ENCODE measurements at regions not wholly inside any gene's neighbourhood (a gene's known extent, or its start where the extent isn't known, plus 50 kb on each side); places are given as distances from the start of the nearest gene placed in this dataset.

GRCh38 chr4:124505211-124505610, 207.3 kb downstream of the ANKRD50 start:
- no peaks in the 10 kb centered on the region for H3K27me3 ChIP-seq (ENCODE audit: control insufficient read depth in 1 of 2, insufficient read depth in 2 of 2, low read length in 2 of 2)
- H3K27ac ChIP-seq (ENCODE audit: low read depth in 2 of 2, low read length in 1 of 2) = no peak overlapping the region
- no peaks in the 10 kb centered on the region for H3K9me3 ChIP-seq (ENCODE audit: control insufficient read depth in 2 of 2, insufficient read depth in 1 of 2, low read depth in 1 of 2, low read length in 1 of 2)
- no peaks in the 10 kb centered on the region for H3K36me3 ChIP-seq (ENCODE audit: control insufficient read depth in 2 of 2, insufficient read depth in 2 of 2, low read length in 1 of 2)
- no peak overlapping the region for H3K4me3 ChIP-seq (ENCODE audit: low read depth in 1 of 2, low read length in 2 of 2)
- 62 to 87% methylated on average over 2 of the region's 2 CpGs for WGBS, 2 donors
- no peaks in the 10 kb centered on the region for H3K4me1 ChIP-seq (ENCODE audit: control insufficient read depth in 2 of 2, insufficient read depth in 2 of 2, low read length in 1 of 2)

GRCh38 chr4:124509151-124509550, 203.4 kb downstream of the ANKRD50 start:
- Histone ChIP-seq H3K4me1 (ENCODE audit: control insufficient read depth in 2 of 2, insufficient read depth in 2 of 2, low read length in 1 of 2) (no peaks in the 10 kb centered on the region), H3K36me3 (ENCODE audit: control insufficient read depth in 2 of 2, insufficient read depth in 2 of 2, low read length in 1 of 2) (no peaks in the 10 kb centered on the region), H3K27ac (ENCODE audit: low read depth in 2 of 2, low read length in 1 of 2) (no peak overlapping the region), H3K9me3 (ENCODE audit: control insufficient read depth in 2 of 2, insufficient read depth in 1 of 2, low read depth in 1 of 2, low read length in 1 of 2) (no peaks in the 10 kb centered on the region), H3K4me3 (ENCODE audit: low read depth in 1 of 2, low read length in 2 of 2) (no peak overlapping the region), H3K27me3 (ENCODE audit: control insufficient read depth in 1 of 2, insufficient read depth in 2 of 2, low read length in 2 of 2) (no peaks in the 10 kb centered on the region)
- WGBS, 2 donors = 66 to 86% methylated on average over 2 of the region's 2 CpGs

- Histone ChIP-seq H3K4me3 (ENCODE audit: low read depth in 1 of 2, low read length in 2 of 2) (no peak overlapping the region), H3K27ac (ENCODE audit: low read depth in 2 of 2, low read length in 1 of 2) (no peak overlapping the region), H3K9me3 (ENCODE audit: control insufficient read depth in 2 of 2, insufficient read depth in 1 of 2, low read depth in 1 of 2, low read length in 1 of 2) (no peaks in the 10 kb centered on the region), H3K4me1 (ENCODE audit: control insufficient read depth in 2 of 2, insufficient read depth in 2 of 2, low read length in 1 of 2) (no peaks in the 10 kb centered on the region), H3K36me3 (ENCODE audit: control insufficient read depth in 2 of 2, insufficient read depth in 2 of 2, low read length in 1 of 2) (no peaks in the 10 kb centered on the region), H3K27me3 (ENCODE audit: control insufficient read depth in 1 of 2, insufficient read depth in 2 of 2, low read length in 2 of 2) (no peaks in the 10 kb centered on the region)
- 82 to 89% methylated on average over 2 of the region's 2 CpGs for WGBS, 2 donors
Measured at GRCh38 chr4:124514588-124514987, 197.9 kb downstream of the ANKRD50 start.

GRCh38 chr4:124515591-124515990, 196.9 kb downstream of the ANKRD50 start:
- Histone ChIP-seq H3K4me3 (ENCODE audit: low read depth in 1 of 2, low read length in 2 of 2) (no peak overlapping the region), H3K9me3 (ENCODE audit: control insufficient read depth in 2 of 2, insufficient read depth in 1 of 2, low read depth in 1 of 2, low read length in 1 of 2) (no peaks in the 10 kb centered on the region), H3K4me1 (ENCODE audit: control insufficient read depth in 2 of 2, insufficient read depth in 2 of 2, low read length in 1 of 2) (no peaks in the 10 kb centered on the region), H3K36me3 (ENCODE audit: control insufficient read depth in 2 of 2, insufficient read depth in 2 of 2, low read length in 1 of 2) (no peaks in the 10 kb centered on the region), H3K27ac (ENCODE audit: low read depth in 2 of 2, low read length in 1 of 2) (no peak overlapping the region), H3K27me3 (ENCODE audit: control insufficient read depth in 1 of 2, insufficient read depth in 2 of 2, low read length in 2 of 2) (no peaks in the 10 kb centered on the region)
- 79 to 87% methylated on average over 1 of the region's 1 CpG for WGBS, 2 donors

- WGBS, 2 donors = 83 to 86% methylated on average over 1 of the region's 1 CpG
- Histone ChIP-seq H3K27ac (ENCODE audit: low read depth in 2 of 2, low read length in 1 of 2) (no peak overlapping the region), H3K4me3 (ENCODE audit: low read depth in 1 of 2, low read length in 2 of 2) (no peak overlapping the region), H3K4me1 (ENCODE audit: control insufficient read depth in 2 of 2, insufficient read depth in 2 of 2, low read length in 1 of 2) (no peaks in the 10 kb centered on the region), H3K9me3 (ENCODE audit: control insufficient read depth in 2 of 2, insufficient read depth in 1 of 2, low read depth in 1 of 2, low read length in 1 of 2) (no peaks in the 10 kb centered on the region), H3K27me3 (ENCODE audit: control insufficient read depth in 1 of 2, insufficient read depth in 2 of 2, low read length in 2 of 2) (no peaks in the 10 kb centered on the region), H3K36me3 (ENCODE audit: control insufficient read depth in 2 of 2, insufficient read depth in 2 of 2, low read length in 1 of 2) (no peaks in the 10 kb centered on the region)
Measured at GRCh38 chr4:124519196-124519595, 193.3 kb downstream of the ANKRD50 start.

GRCh38 chr4:124523816-124524215, 188.7 kb downstream of the ANKRD50 start:
- no peaks in the 10 kb centered on the region for H3K4me1 ChIP-seq (ENCODE audit: control insufficient read depth in 2 of 2, insufficient read depth in 2 of 2, low read length in 1 of 2)

GRCh38 chr4:124525524-124525923, 187.0 kb downstream of the ANKRD50 start:
- Histone ChIP-seq H3K36me3 (ENCODE audit: control insufficient read depth in 2 of 2, insufficient read depth in 2 of 2, low read length in 1 of 2) (no peaks in the 10 kb centered on the region), H3K4me3 (ENCODE audit: low read depth in 1 of 2, low read length in 2 of 2) (no peak overlapping the region), H3K4me1 (ENCODE audit: control insufficient read depth in 2 of 2, insufficient read depth in 2 of 2, low read length in 1 of 2) (no peaks in the 10 kb centered on the region), H3K9me3 (ENCODE audit: control insufficient read depth in 2 of 2, insufficient read depth in 1 of 2, low read depth in 1 of 2, low read length in 1 of 2) (no peaks in the 10 kb centered on the region), H3K27me3 (ENCODE audit: control insufficient read depth in 1 of 2, insufficient read depth in 2 of 2, low read length in 2 of 2) (no peaks in the 10 kb centered on the region), H3K27ac (ENCODE audit: low read depth in 2 of 2, low read length in 1 of 2) (no peak overlapping the region)
- WGBS, 2 donors = 94 to 98% methylated on average over 4 of the region's 4 CpGs

More at GRCh38 chr4:124523816-124524215, 188.7 kb downstream of the ANKRD50 start:
- H3K9me3 ChIP-seq (ENCODE audit: control insufficient read depth in 2 of 2, insufficient read depth in 1 of 2, low read depth in 1 of 2, low read length in 1 of 2) = no peaks in the 10 kb centered on the region
- H3K27me3 ChIP-seq (ENCODE audit: control insufficient read depth in 1 of 2, insufficient read depth in 2 of 2, low read length in 2 of 2) = no peaks in the 10 kb centered on the region
- H3K36me3 ChIP-seq (ENCODE audit: control insufficient read depth in 2 of 2, insufficient read depth in 2 of 2, low read length in 1 of 2) = no peaks in the 10 kb centered on the region
- no peak overlapping the region for H3K27ac ChIP-seq (ENCODE audit: low read depth in 2 of 2, low read length in 1 of 2)
- no peak overlapping the region for H3K4me3 ChIP-seq (ENCODE audit: low read depth in 1 of 2, low read length in 2 of 2)

- Histone ChIP-seq H3K27me3 (ENCODE audit: control insufficient read depth in 1 of 2, insufficient read depth in 2 of 2, low read length in 2 of 2) (no peaks in the 10 kb centered on the region), H3K27ac (ENCODE audit: low read depth in 2 of 2, low read length in 1 of 2) (no peak overlapping the region), H3K36me3 (ENCODE audit: control insufficient read depth in 2 of 2, insufficient read depth in 2 of 2, low read length in 1 of 2) (no peaks in the 10 kb centered on the region), H3K4me1 (ENCODE audit: control insufficient read depth in 2 of 2, insufficient read depth in 2 of 2, low read length in 1 of 2) (no peaks in the 10 kb centered on the region), H3K4me3 (ENCODE audit: low read depth in 1 of 2, low read length in 2 of 2) (no peak overlapping the region), H3K9me3 (ENCODE audit: control insufficient read depth in 2 of 2, insufficient read depth in 1 of 2, low read depth in 1 of 2, low read length in 1 of 2) (no peaks in the 10 kb centered on the region)
- 23 to 31% methylated on average over 2 of the region's 2 CpGs for WGBS, 2 donors
Measured at GRCh38 chr4:124526331-124526730, 186.2 kb downstream of the ANKRD50 start.

GRCh38 chr4:124526769-124527168, 185.8 kb downstream of the ANKRD50 start:
- H3K36me3 ChIP-seq (ENCODE audit: control insufficient read depth in 2 of 2, insufficient read depth in 2 of 2, low read length in 1 of 2) = no peaks in the 10 kb centered on the region
- no peaks in the 10 kb centered on the region for H3K4me1 ChIP-seq (ENCODE audit: control insufficient read depth in 2 of 2, insufficient read depth in 2 of 2, low read length in 1 of 2)
- H3K4me3 ChIP-seq (ENCODE audit: low read depth in 1 of 2, low read length in 2 of 2) = no peak overlapping the region
- WGBS, 2 donors = 41 to 56% methylated on average over 4 of the region's 4 CpGs
- H3K27ac ChIP-seq (ENCODE audit: low read depth in 2 of 2, low read length in 1 of 2) = no peak overlapping the region
- no peaks in the 10 kb centered on the region for H3K27me3 ChIP-seq (ENCODE audit: control insufficient read depth in 1 of 2, insufficient read depth in 2 of 2, low read length in 2 of 2)
- no peaks in the 10 kb centered on the region for H3K9me3 ChIP-seq (ENCODE audit: control insufficient read depth in 2 of 2, insufficient read depth in 1 of 2, low read depth in 1 of 2, low read length in 1 of 2)

- H3K27ac ChIP-seq (ENCODE audit: low read depth in 2 of 2, low read length in 1 of 2) = no peak overlapping the region
- H3K4me1 ChIP-seq (ENCODE audit: control insufficient read depth in 2 of 2, insufficient read depth in 2 of 2, low read length in 1 of 2) = no peaks in the 10 kb centered on the region
- no peaks in the 10 kb centered on the region for H3K27me3 ChIP-seq (ENCODE audit: control insufficient read depth in 1 of 2, insufficient read depth in 2 of 2, low read length in 2 of 2)
- no peaks in the 10 kb centered on the region for H3K36me3 ChIP-seq (ENCODE audit: control insufficient read depth in 2 of 2, insufficient read depth in 2 of 2, low read length in 1 of 2)
- WGBS, 2 donors = 84 to 96% methylated on average over 3 of the region's 3 CpGs
- H3K9me3 ChIP-seq (ENCODE audit: control insufficient read depth in 2 of 2, insufficient read depth in 1 of 2, low read depth in 1 of 2, low read length in 1 of 2) = no peaks in the 10 kb centered on the region
- no peak overlapping the region for H3K4me3 ChIP-seq (ENCODE audit: low read depth in 1 of 2, low read length in 2 of 2)
Measured at GRCh38 chr4:124527364-124527763, 185.2 kb downstream of the ANKRD50 start.
